ENCODE measurements at regions not wholly inside any gene's neighbourhood (a gene's known extent, or its start where the extent isn't known, plus 50 kb on each side); places are given as distances from the start of the nearest gene placed in this dataset.

DNA sequence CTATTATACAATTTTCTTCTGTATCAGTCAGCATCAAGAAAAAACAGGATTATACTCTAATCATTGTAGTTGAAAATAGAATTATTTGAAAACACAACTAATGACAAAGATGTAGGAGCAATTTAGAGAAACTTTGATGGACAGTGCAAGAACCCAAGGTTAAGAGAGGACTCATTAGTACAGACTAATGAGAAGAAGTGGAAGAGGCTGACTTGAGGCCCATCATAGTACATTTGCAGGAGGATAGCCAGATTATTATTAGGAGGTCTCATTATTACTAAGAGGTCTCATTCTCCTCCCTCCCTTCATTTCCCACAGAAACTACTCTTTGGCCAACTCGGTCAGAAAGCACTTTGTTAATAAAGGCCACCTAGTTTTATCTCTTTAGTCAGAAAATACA lies 1983.0 kb downstream of the SUCLG1 start:
- TF ChIP-seq, protein P1, sequence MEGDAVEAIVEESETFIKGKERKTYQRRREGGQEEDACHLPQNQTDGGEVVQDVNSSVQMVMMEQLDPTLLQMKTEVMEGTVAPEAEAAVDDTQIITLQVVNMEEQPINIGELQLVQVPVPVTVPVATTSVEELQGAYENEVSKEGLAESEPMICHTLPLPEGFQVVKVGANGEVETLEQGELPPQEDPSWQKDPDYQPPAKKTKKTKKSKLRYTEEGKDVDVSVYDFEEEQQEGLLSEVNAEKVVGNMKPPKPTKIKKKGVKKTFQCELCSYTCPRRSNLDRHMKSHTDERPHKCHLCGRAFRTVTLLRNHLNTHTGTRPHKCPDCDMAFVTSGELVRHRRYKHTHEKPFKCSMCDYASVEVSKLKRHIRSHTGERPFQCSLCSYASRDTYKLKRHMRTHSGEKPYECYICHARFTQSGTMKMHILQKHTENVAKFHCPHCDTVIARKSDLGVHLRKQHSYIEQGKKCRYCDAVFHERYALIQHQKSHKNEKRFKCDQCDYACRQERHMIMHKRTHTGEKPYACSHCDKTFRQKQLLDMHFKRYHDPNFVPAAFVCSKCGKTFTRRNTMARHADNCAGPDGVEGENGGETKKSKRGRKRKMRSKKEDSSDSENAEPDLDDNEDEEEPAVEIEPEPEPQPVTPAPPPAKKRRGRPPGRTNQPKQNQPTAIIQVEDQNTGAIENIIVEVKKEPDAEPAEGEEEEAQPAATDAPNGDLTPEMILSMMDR (IDR thresholded peaks at IDR 0.05): no peak
- no peak for TF ChIP-seq POLR2A (IDR thresholded peaks at IDR 0.05)
